ENCODE measurements at regions not wholly inside any gene's neighbourhood (a gene's known extent, or its start where the extent isn't known, plus 50 kb on each side); places are given as distances from the start of the nearest gene placed in this dataset.
"Not testable (repeated sequence)": the region's sequence is repeated elsewhere in the genome, so short reads cannot be mapped to it uniquely, and the experiment has no call there.

DNA sequence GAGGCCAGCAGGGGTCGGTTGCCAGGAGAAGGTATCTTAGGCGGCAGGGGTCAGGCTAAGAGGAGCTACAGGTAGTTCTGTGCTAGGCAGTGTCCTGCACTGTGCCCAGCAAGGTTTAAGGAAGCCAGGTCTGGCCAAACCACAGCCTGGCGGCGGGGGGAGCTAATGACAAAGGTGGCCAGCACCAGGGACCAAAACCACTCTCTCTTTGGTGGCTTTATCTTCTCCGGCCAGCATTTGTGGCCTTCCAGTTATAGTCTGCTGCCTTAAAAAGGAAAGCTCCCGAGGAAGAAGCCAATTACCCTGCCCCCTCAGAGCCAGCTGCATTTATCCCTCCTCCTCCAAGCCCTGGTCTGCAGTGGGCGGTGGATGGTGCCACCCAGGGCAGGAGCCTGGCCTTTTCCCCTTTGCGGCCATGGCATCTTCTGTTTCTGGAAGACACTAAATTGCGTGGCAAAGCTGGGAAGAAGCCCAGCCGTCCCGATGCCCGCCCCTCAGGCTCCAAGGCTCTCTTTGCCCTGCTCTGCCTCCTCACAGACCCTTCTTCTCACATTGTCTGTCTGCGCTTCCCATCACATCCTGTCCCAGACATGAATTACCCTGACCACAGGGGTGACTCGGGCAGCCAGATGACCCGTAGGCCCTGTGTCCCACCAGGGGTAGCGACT, 94.6 kb downstream of the EN1 start:
- no peaks in the 10 kb centered on the region for H3K36me3 Mint-ChIP-seq
- H3K4me1 Mint-ChIP-seq, result no peaks in the 10 kb centered on the region
- DNase-seq, result no peak
- peaks cover under 1% of the 10 kb centered on the region for H3K27me3 Mint-ChIP-seq
- H3K27me3 ChIP-seq (ENCODE audit: control insufficient read depth, insufficient read depth, low read length), result peaks cover 1% of the 10 kb centered on the region
- no peaks in the 10 kb centered on the region for H3K4me1 ChIP-seq (ENCODE audit: control insufficient read depth, insufficient read depth, low read length, poor library complexity, severe bottlenecking)
- no peak overlapping the region for H3K27ac ChIP-seq (ENCODE audit: insufficient read depth, low read length, poor library complexity, severe bottlenecking)
- no peaks in the 10 kb centered on the region for H3K36me3 ChIP-seq (ENCODE audit: control insufficient read depth, insufficient read depth, low read length)
- no peak overlapping the region for H3K4me3 ChIP-seq (ENCODE audit: low read depth, low read length)
- no peaks in the 10 kb centered on the region for H3K9me3 ChIP-seq (ENCODE audit: control insufficient read depth in 2 of 2, low read length in 2 of 2)
- H3K27ac Mint-ChIP-seq, result no peak overlapping the region
- peaks cover 0 to 6% (median 2%) of the 10 kb centered on the region in 7 donors for H3K9me3 Mint-ChIP-seq
- H3K4me3 Mint-ChIP-seq, result no peak overlapping the region
- no peak for ATAC-seq (ENCODE audit: low read depth in 2 of 2)

DNA sequence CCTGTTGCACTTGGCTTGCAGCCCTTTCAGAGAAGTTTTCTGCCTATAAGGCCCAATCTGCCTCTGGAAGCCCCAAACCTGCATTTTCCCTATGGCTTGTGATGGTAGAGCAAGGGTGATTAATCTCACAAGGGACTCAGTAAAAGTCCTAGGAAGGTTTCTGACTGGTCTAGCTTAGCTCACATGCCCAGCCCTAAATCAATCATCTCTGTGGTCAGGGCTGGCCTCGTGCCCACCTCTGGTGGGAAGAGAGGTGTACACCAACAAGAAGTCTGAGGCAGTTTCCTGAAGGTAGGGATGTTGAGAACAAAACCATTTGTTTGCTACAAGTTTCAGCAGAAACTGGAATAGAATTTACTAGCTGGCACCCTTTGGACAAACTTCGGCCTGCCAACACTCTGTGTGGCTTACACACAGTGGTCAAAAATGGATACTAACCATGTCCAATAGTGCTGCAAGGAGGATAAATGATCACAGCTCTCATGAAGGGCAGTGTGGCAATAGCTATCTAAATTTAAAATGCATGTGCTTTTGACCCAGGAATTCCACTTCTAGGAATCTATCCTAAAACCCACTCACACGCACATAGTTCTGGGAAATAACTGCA, 96.4 kb downstream of the EN1 start:
- peaks cover 0 to 13% (median 2%) of the 10 kb centered on the region in 7 donors for H3K9me3 Mint-ChIP-seq
- Histone ChIP-seq H3K27ac (ENCODE audit: insufficient read depth, low read length, poor library complexity, severe bottlenecking) (no peak overlapping the region), H3K36me3 (ENCODE audit: control insufficient read depth, insufficient read depth, low read length) (no peaks in the 10 kb centered on the region), H3K27me3 (ENCODE audit: control insufficient read depth, insufficient read depth, low read length) (peaks cover 4% of the 10 kb centered on the region), H3K4me3 (ENCODE audit: low read depth, low read length) (no peak overlapping the region), H3K9me3 (ENCODE audit: control insufficient read depth in 2 of 2, low read length in 2 of 2) (no peaks in the 10 kb centered on the region), H3K4me1 (ENCODE audit: control insufficient read depth, insufficient read depth, low read length, poor library complexity, severe bottlenecking) (no peaks in the 10 kb centered on the region)
- H3K27me3 Mint-ChIP-seq, result peaks cover 4% of the 10 kb centered on the region
- H3K4me1 Mint-ChIP-seq, result no peaks in the 10 kb centered on the region
- DNase-seq (no peak), ATAC-seq (ENCODE audit: low read depth in 2 of 2) (no peak)
- H3K27ac Mint-ChIP-seq, result no peak overlapping the region
- no peak overlapping the region for H3K4me3 Mint-ChIP-seq
- H3K36me3 Mint-ChIP-seq, result no peaks in the 10 kb centered on the region

DNA sequence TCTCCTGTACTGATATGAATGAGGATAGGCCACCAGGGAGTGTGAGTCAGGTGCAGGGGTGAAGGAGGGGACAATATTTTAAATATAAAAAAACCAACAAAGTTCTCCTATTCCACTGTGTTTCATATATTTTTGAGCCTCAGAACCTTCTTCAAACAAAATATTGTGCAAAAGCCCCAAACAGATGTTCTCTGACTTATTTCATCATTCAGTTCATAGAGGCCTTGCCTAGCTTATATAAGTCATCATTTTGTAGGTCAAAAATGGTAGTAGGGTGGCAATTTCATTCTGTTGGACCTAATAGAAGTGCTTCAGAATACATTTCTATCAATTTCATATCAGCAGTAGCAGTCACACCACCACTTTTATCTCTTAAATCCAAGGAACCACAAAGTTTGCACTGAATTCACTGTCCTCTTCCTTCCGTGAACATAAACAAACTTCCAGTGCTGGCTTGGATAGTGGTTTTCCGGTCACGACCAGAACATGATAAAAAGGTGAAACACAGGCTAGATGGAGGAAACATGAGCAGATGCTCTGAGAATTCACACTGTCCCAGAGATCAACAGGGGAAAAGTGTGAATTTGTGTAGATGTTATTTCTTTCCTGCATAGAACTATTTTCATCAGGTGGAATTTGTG, 99.1 kb downstream of the EN1 start:
- H3K9me3 ChIP-seq (ENCODE audit: control insufficient read depth in 2 of 2, low read length in 2 of 2), result peaks cover 0 to 18% of the 10 kb centered on the region in 2 experiments
- no peak overlapping the region for H3K4me3 ChIP-seq (ENCODE audit: low read depth, low read length)
- no peaks in the 10 kb centered on the region for H3K36me3 ChIP-seq (ENCODE audit: control insufficient read depth, insufficient read depth, low read length)
- no peak for ATAC-seq (ENCODE audit: low read depth in 2 of 2)
- Mint-ChIP-seq H3K27me3 (peaks cover 4% of the 10 kb centered on the region), H3K4me1 (no peaks in the 10 kb centered on the region), H3K4me3 (no peak overlapping the region), H3K9me3 (peaks cover 0 to 21% (median 12%) of the 10 kb centered on the region in 7 donors), H3K36me3 (no peaks in the 10 kb centered on the region), H3K27ac (no peak overlapping the region)
- no peaks in the 10 kb centered on the region for H3K4me1 ChIP-seq (ENCODE audit: control insufficient read depth, insufficient read depth, low read length, poor library complexity, severe bottlenecking)
- H3K27me3 ChIP-seq (ENCODE audit: control insufficient read depth, insufficient read depth, low read length), result peaks cover 2% of the 10 kb centered on the region
- no peak overlapping the region for H3K27ac ChIP-seq (ENCODE audit: insufficient read depth, low read length, poor library complexity, severe bottlenecking)
- DNase-seq, result no peak

DNA sequence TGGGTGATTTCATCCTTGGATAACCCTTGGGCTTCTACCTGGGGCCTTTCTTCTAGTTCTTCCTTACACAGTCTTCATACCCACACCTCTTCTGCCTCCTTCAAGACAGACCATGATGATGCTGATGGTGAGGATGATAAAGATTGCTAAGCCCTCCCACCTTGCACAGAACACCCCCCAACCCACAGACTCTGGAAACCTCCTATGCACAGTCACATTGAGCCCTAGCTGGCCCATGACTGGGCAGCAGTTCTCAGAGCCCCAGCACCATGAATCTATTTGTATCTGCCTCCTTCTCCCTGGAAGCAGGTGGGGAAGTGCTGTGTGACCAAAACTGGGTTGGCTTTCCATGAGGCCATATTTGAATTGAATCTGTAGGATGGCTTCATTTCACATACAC, 99.8 kb downstream of the EN1 start:
- Mint-ChIP-seq H3K36me3 (no peaks in the 10 kb centered on the region), H3K27me3 (peaks cover 4% of the 10 kb centered on the region), H3K27ac (no peak overlapping the region), H3K4me1 (no peaks in the 10 kb centered on the region), H3K9me3 (peaks cover 0 to 25% (median 12%) of the 10 kb centered on the region in 7 donors), H3K4me3 (no peak overlapping the region)
- no peak overlapping the region for H3K4me3 ChIP-seq (ENCODE audit: low read depth, low read length)
- no peak for DNase-seq
- H3K9me3 ChIP-seq (ENCODE audit: control insufficient read depth in 2 of 2, low read length in 2 of 2), result peaks cover 0 to 20% of the 10 kb centered on the region in 2 experiments
- ATAC-seq (ENCODE audit: low read depth in 2 of 2), result no peak
- peaks cover 2% of the 10 kb centered on the region for H3K27me3 ChIP-seq (ENCODE audit: control insufficient read depth, insufficient read depth, low read length)
- no peaks in the 10 kb centered on the region for H3K36me3 ChIP-seq (ENCODE audit: control insufficient read depth, insufficient read depth, low read length)
- no peaks in the 10 kb centered on the region for H3K4me1 ChIP-seq (ENCODE audit: control insufficient read depth, insufficient read depth, low read length, poor library complexity, severe bottlenecking)
- no peak overlapping the region for H3K27ac ChIP-seq (ENCODE audit: insufficient read depth, low read length, poor library complexity, severe bottlenecking)

DNA sequence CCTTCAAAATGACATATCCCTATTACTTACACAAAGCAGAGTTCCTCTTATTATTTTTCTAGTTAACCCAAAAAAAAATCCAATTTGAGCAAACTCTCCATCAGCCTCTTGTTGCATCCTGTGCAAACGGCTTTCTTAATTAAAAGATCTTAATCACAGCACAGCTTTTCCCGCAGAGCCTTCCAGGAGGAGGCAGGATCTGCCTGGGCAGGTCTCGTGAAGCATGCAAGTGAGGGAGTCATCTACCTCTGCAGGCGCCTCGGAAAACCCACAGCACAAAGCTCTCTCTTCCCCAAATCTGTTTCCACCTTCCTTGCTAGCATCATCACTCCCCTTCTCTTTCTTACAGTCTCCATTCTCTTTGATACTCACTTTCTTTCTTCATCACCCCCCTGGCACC, 100.4 kb downstream of the EN1 start:
- H3K27ac ChIP-seq (ENCODE audit: insufficient read depth, low read length, poor library complexity, severe bottlenecking), result no peak overlapping the region
- Mint-ChIP-seq H3K4me3 (no peak overlapping the region), H3K36me3 (no peaks in the 10 kb centered on the region), H3K4me1 (no peaks in the 10 kb centered on the region), H3K9me3 (peaks cover 0 to 29% (median 12%) of the 10 kb centered on the region in 7 donors), H3K27me3 (peaks cover 4% of the 10 kb centered on the region), H3K27ac (no peak overlapping the region)
- DNase-seq, result no peak
- peaks cover 2% of the 10 kb centered on the region for H3K27me3 ChIP-seq (ENCODE audit: control insufficient read depth, insufficient read depth, low read length)
- no peaks in the 10 kb centered on the region for H3K36me3 ChIP-seq (ENCODE audit: control insufficient read depth, insufficient read depth, low read length)
- H3K4me1 ChIP-seq (ENCODE audit: control insufficient read depth, insufficient read depth, low read length, poor library complexity, severe bottlenecking), result no peaks in the 10 kb centered on the region
- ATAC-seq (ENCODE audit: low read depth in 2 of 2), result no peak
- H3K4me3 ChIP-seq (ENCODE audit: low read depth, low read length), result no peak overlapping the region
- peaks cover 0 to 20% of the 10 kb centered on the region in 2 experiments for H3K9me3 ChIP-seq (ENCODE audit: control insufficient read depth in 2 of 2, low read length in 2 of 2)

DNA sequence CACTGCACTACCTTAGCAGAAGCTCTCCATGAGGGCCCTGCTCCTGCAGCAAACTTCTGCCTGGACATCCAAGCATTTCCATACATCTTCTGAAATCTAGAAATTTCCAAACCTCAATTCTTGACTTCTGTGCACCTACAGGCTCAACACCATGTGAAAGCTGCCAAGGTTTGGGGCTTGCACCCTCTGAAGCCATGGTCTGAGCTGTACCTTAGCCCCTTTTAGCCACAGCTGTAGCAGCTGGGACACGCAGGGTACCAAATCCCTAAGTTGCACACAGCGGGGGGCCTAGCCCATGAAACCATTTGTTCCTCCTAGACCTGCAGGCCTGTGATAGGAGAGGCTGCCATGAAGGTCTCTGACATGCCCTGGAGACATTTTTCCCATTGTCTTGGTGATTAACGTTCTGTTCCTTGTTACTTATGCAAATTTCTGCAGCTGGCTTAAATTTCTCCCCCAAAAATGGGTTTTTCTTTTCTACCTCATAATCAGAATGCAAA, 102.7 kb downstream of the EN1 start:
- not testable (repeated sequence) for ATAC-seq (ENCODE audit: low read depth in 2 of 2); DNase-seq; H3K27me3 Mint-ChIP-seq; H3K27me3 ChIP-seq (ENCODE audit: control insufficient read depth, insufficient read depth, low read length); H3K36me3 Mint-ChIP-seq; H3K4me1 ChIP-seq (ENCODE audit: control insufficient read depth, insufficient read depth, low read length, poor library complexity, severe bottlenecking); H3K4me3 Mint-ChIP-seq; H3K4me1 Mint-ChIP-seq; H3K4me3 ChIP-seq (ENCODE audit: low read depth, low read length); H3K27ac ChIP-seq (ENCODE audit: insufficient read depth, low read length, poor library complexity, severe bottlenecking); H3K36me3 ChIP-seq (ENCODE audit: control insufficient read depth, insufficient read depth, low read length); H3K27ac Mint-ChIP-seq
- H3K9me3 ChIP-seq (ENCODE audit: control insufficient read depth in 2 of 2, low read length in 2 of 2), result peaks cover 0 to 20% of the 10 kb centered on the region in 2 experiments
- peaks cover 0 to 31% (median 10%) of the 10 kb centered on the region in 7 donors for H3K9me3 Mint-ChIP-seq

DNA sequence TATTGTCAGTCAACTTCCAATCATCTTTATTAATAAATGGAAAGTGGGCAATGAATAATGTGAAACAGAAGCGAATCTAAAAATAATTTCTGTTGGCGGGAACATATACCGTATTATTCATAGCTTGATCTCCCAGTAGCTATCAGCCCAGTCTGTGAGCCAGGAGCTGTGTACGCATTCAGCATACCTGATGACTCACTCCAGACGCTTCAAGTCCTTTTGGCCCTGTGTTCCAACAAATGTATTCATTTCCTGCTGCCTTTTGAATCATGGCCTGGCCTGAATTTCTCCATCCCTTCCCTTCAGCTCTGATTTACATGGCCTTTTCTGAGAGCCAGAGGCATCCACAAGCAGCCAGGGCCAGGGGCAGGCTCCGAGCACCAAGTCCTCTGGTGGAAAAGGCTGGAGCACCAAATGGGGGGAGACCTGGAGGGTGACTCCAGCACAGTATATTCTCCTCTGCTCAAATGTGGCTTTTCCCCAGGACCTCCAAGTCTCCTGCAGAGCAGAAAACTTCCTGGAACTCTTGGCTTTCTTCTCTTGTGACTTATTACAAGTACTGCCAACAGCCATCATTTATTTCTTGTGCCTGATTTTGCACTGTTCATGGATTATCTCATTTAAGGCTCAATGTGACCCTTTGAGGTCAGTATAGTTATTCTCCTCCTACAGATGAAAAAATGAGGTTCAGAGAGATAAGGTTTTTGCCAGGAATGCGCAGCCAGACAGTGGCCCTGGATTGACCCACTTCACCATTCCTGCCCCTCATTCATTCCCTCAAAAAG, 108.7 kb downstream of the EN1 start:
- H3K27ac Mint-ChIP-seq, result no peak overlapping the region
- no peaks in the 10 kb centered on the region for H3K36me3 ChIP-seq (ENCODE audit: control insufficient read depth, insufficient read depth, low read length)
- H3K27me3 Mint-ChIP-seq, result no peaks in the 10 kb centered on the region
- peaks cover 0 to 16% (median 2%) of the 10 kb centered on the region in 7 donors for H3K9me3 Mint-ChIP-seq
- H3K27ac ChIP-seq (ENCODE audit: insufficient read depth, low read length, poor library complexity, severe bottlenecking), result no peak overlapping the region
- H3K27me3 ChIP-seq (ENCODE audit: control insufficient read depth, insufficient read depth, low read length), result peaks cover 2% of the 10 kb centered on the region
- DNase-seq, result no peak
- no peak overlapping the region for H3K4me3 Mint-ChIP-seq
- no peaks in the 10 kb centered on the region for H3K36me3 Mint-ChIP-seq
- no peak for ATAC-seq (ENCODE audit: low read depth in 2 of 2)
- H3K4me3 ChIP-seq (ENCODE audit: low read depth, low read length), result no peak overlapping the region
- no peaks in the 10 kb centered on the region for H3K4me1 Mint-ChIP-seq
- H3K4me1 ChIP-seq (ENCODE audit: control insufficient read depth, insufficient read depth, low read length, poor library complexity, severe bottlenecking), result no peaks in the 10 kb centered on the region
- H3K9me3 ChIP-seq (ENCODE audit: control insufficient read depth in 2 of 2, low read length in 2 of 2), result peaks cover 0 to 5% of the 10 kb centered on the region in 2 experiments
